AG09319 (cell line): ENCODE measurements at regions not wholly inside any gene's neighbourhood (a gene's known extent, or its start where the extent isn't known, plus 50 kb on each side); places are given as distances from the start of the nearest gene placed in this dataset.

Source experiments
- DNase-seq: peaks from one replicate; pipeline ENCODE4 v3.0.0-alpha.2; 2010; ENCODE audit warnings: low read depth; ENCODE audit errors: extremely low read depth
- CTCF ChIP-seq: IDR thresholded peaks from 2 replicates; pipeline ENCODE4 v1.5.1; 2011; ENCODE audit warnings: low read depth, mild to moderate bottlenecking, inconsistent platforms, low read length, moderate library complexity

DNA sequence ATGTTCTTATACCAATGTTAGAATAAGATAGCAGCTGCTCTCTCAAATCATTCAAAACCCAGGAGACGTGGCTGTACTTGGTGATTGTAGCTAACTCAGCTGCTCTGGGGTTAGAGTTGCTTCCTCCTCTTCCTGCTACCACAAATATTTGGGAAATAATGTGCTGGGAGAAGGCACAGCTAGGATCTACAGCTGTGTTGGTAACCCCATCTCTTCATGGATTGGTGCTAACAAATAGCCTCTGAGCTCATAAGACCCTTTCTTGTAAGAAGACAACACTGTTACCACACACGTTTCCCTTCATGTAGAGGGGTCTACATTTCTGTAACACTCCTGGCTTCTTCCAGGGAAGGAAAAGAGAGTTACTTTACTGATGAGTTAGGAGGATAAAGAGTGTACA lies 911.0 kb upstream of the CITED2 start:
- no peak for DNase-seq
- TF ChIP-seq CTCF, result no peak

DNA sequence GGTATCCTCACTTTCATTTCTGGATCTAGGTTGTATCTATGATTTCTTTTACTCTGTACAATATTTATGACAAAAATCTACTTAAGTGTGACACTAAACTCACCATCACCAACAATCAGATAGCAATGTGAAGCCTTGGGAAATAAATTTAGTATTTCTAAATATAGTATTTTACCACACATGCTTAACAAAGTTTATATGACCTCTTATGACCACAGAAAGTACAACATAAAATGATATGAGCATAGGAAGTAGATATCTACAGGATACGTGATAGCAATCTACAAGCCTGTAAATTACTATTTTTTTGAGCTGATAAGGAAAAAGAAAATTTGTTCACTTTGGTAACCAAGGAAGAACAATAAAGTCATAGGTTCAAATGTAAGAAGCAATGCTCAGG lies 910.4 kb upstream of the CITED2 start:
- no peak for DNase-seq
- TF ChIP-seq CTCF, result no peak

DNA sequence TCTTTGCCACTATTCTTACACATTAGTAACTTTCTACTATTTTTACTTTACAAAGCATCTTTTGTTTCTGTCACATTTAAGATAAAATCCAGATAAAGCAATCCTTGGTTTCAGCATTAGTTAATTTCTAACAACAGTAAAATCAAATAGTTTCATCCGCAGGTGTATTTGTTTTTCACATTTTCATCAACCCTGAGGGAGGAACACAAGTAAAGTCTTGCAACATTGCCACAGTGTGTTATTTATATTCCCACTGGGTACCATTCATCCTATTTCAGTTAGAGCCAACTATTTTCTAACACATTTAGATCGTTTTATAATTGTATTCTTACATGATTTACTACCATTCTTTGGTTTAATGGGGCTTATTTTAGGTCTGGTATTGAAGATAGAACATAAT lies 908.7 kb upstream of the CITED2 start:
- no peak for DNase-seq
- TF ChIP-seq CTCF, result no peak

GRCh38 chr6:140281767-140282166 lies 907.3 kb upstream of the CITED2 start:
- TF ChIP-seq CTCF, result no peak
- DNase-seq, result no peak

- TF ChIP-seq CTCF, result no peak
- no peak for DNase-seq
Observed at GRCh38 chr6:140281236-140281635, 906.8 kb upstream of the CITED2 start.

- no peak for TF ChIP-seq CTCF
Observed at GRCh38 chr6:140276719-140277118, 902.3 kb upstream of the CITED2 start.

GRCh38 chr6:140276133-140276532 lies 901.7 kb upstream of the CITED2 start:
- no peak for DNase-seq
- no peak for TF ChIP-seq CTCF

More at GRCh38 chr6:140276719-140277118, 902.3 kb upstream of the CITED2 start:
- no peak for DNase-seq

- DNase-seq, result no peak
- TF ChIP-seq CTCF, result no peak
Observed at GRCh38 chr6:140275725-140276124, 901.3 kb upstream of the CITED2 start.
